K562 (cell line): ENCODE measurements at regions not wholly inside any gene's neighbourhood (a gene's known extent, or its start where the extent isn't known, plus 50 kb on each side); places are given as distances from the start of the nearest gene placed in this dataset.

Source experiments
- CREB1 ChIP-seq, 2 experiments: sonication (generic) in 1 of 2; formaldehyde crosslinking in 1 of 2; IDR thresholded peaks; 2 replicates each; pipeline versions ENCODE4 v1.6.1 to v1.8.0; 2012 to 2022; ENCODE audit warnings: inconsistent platforms in 1 of 2, mild to moderate bottlenecking in 1 of 2, missing genetic modification reagents in 1 of 2, moderate library complexity in 1 of 2
- FOSL1 ChIP-seq: fragments of 200-800 bp; sonication (Bioruptor generic); conservative IDR thresholded peaks from 2 replicates; pipeline ENCODE4 v1.6.1; 2016; ENCODE audit warnings: missing genetic modification characterization, missing compliant biosample characterization
- SRSF1 ChIP-seq: fragments of 200-400 bp; formaldehyde crosslinking; IDR thresholded peaks from 2 replicates; pipeline ENCODE4 v1.6.1; 2017; ENCODE audit warnings: mild to moderate bottlenecking, low read depth, low read length, moderate library complexity
- TEAD2 ChIP-seq: fragments of 450-650 bp; IDR thresholded peaks from 2 replicates; pipeline ENCODE4 v1.6.1; 2016; ENCODE audit warnings: missing genetic modification characterization, control low read depth, missing compliant biosample characterization
- ZZZ3 ChIP-seq: fragments of 450-650 bp; IDR thresholded peaks from 2 replicates; pipeline ENCODE4 v1.6.1; 2016; ENCODE audit warnings: antibody characterized with exemption, mild to moderate bottlenecking, moderate library complexity
- TF ChIP-seq, protein P1 (sequence below), 3 experiments: IDR thresholded peaks in 2 of 3; conservative IDR thresholded peaks in 1 of 3; 2 replicates each; pipeline ENCODE4 v1.5.1; 2011 to 2012; ENCODE audit warnings: low read length in 3 of 3, mild to moderate bottlenecking in 3 of 3, control low read depth in 2 of 3, improper control_type of control experiment in 1 of 3, inconsistent platforms in 1 of 3, low read depth in 1 of 3, mixed read lengths in 1 of 3, moderate library complexity in 1 of 3; ENCODE audit not compliant: insufficient read depth in 2 of 3
- TF ChIP-seq, protein P2 (sequence below): sonication (generic); formaldehyde crosslinking; IDR thresholded peaks from 2 replicates; pipeline ENCODE4 v1.9.0; 2022; ENCODE audit warnings: mild to moderate bottlenecking, missing genetic modification reagents

DNA sequence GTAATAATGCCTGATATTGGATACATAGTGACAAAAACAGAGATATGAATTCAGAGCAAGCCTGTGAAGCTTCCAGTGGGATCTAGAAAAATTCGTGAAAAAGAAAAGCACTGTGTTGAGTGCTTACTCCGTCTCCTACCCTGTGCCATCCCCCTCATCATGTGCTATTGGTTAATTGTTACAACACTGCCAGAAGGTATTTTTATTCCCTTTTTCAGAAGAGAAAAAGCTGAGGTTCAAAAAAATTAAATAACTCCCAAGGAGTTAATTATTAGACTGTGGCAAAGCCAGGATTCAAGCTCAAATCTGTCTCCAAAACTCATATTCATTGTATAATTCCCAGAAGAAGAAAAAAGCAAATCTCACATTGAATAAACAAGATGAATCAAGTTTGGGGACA, 735.5 kb upstream of the ACVR2A start:
- no peak for TF ChIP-seq FOSL1 (tag)
- TF ChIP-seq SRSF1: no peak
- no peak for TF ChIP-seq CREB1 (IDR thresholded peaks at IDR 0.05)
- TF ChIP-seq CREB1 (CRISPR knock-in tag; IDR thresholded peaks at IDR 0.05): no peak
- TF ChIP-seq, protein P1, sequence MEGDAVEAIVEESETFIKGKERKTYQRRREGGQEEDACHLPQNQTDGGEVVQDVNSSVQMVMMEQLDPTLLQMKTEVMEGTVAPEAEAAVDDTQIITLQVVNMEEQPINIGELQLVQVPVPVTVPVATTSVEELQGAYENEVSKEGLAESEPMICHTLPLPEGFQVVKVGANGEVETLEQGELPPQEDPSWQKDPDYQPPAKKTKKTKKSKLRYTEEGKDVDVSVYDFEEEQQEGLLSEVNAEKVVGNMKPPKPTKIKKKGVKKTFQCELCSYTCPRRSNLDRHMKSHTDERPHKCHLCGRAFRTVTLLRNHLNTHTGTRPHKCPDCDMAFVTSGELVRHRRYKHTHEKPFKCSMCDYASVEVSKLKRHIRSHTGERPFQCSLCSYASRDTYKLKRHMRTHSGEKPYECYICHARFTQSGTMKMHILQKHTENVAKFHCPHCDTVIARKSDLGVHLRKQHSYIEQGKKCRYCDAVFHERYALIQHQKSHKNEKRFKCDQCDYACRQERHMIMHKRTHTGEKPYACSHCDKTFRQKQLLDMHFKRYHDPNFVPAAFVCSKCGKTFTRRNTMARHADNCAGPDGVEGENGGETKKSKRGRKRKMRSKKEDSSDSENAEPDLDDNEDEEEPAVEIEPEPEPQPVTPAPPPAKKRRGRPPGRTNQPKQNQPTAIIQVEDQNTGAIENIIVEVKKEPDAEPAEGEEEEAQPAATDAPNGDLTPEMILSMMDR (IDR thresholded peaks at IDR 0.05 in 2 of 3, conservative IDR thresholded peaks at IDR 0.05 in 1 of 3; ENCODE audit: insufficient read depth in 2 of 3, low read depth in 1 of 3, low read length in 3 of 3): no peak
- TF ChIP-seq, protein P2, sequence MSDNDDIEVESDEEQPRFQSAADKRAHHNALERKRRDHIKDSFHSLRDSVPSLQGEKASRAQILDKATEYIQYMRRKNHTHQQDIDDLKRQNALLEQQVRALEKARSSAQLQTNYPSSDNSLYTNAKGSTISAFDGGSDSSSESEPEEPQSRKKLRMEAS (CRISPR knock-in tag): no peak
- TF ChIP-seq ZZZ3: no peak
- no peak for TF ChIP-seq TEAD2 (tag)
